HepG2 (cell line): ENCODE measurements at regions not wholly inside any gene's neighbourhood (a gene's known extent, or its start where the extent isn't known, plus 50 kb on each side); places are given as distances from the start of the nearest gene placed in this dataset.

Experiments used
- ATAC-seq: fragments of 200-7000 bp; cut with Tn5 transposase; 3 replicates; pipeline ENCODE4 v1.9.1; 2020; ENCODE audit warnings: mild to moderate bottlenecking, moderate library complexity
- BruUV-seq: library from RNA; stranded (reverse); fragments of 400-500 nt; replicated peaks from 2 replicates; lab custom pipeline; 2021; lab: Mats Ljungman, UMichigan
- CTCF ChIA-PET: fragments of 300-600 bp; formaldehyde crosslinking; extraction: SDS; loops from one replicate; lab custom pipeline; 2021; ENCODE audit warnings: low total read pairs, inconsistent platforms, low intra/inter-chr PET ratio; lab: Yijun Ruan, JAX
- POLR2A ChIA-PET: fragments of 350-600 bp; sonication (Branson Sonifier 250); formaldehyde crosslinking; loops from one replicate; lab custom pipeline; 2020; ENCODE audit warnings: antibody characterized with exemption, inconsistent platforms; lab: Yijun Ruan, JAX
- DNase-seq: peaks from one replicate; pipeline ENCODE4 v3.0.0-alpha.2; 2015; ENCODE audit warnings: low spot score
- FAIRE-seq: peaks from 3 replicates; lab custom pipeline; 2011; peaks lifted over from hg19 to GRCh38; lab: Jason Lieb, UNC
- H2AFZ ChIP-seq: one replicate; pipeline ENCODE4 v1.6.1; 2011; ENCODE audit warnings: low read length, inconsistent platforms
- H3K27ac ChIP-seq: fragments of 300-600 bp; 3 replicates; pipeline ENCODE4 v1.8.0; 2011; ENCODE audit warnings: mixed run types, mild to moderate bottlenecking, mixed read lengths, low read length, inconsistent platforms; ENCODE audit not compliant: insufficient read depth; ENCODE audit errors: extremely low read length
- H3K27me3 ChIP-seq, 2 experiments: fragments of 200-600 bp in 1 of 2; 2 replicates in 1 of 2; 3 replicates in 1 of 2; pipeline versions ENCODE4 v1.6.0 to v1.8.0; 2011; ENCODE audit warnings: low read length in 2 of 2, mild to moderate bottlenecking in 2 of 2, moderate library complexity in 2 of 2, inconsistent platforms in 1 of 2; ENCODE audit not compliant: insufficient read depth in 2 of 2, control insufficient read depth in 1 of 2
- H3K36me3 ChIP-seq, 2 experiments: fragments of 200-600 bp in 1 of 2; replicated peaks in 1 of 2; 2 replicates in 1 of 2; 3 replicates in 1 of 2; pipeline versions ENCODE4 v1.5.1 to v1.8.0; 2011; ENCODE audit warnings: low read length in 2 of 2, inconsistent platforms in 1 of 2; ENCODE audit not compliant: insufficient read depth in 2 of 2, control insufficient read depth in 1 of 2
- H3K4me1 ChIP-seq: 2 replicates; pipeline ENCODE4 v1.5.1; 2012; ENCODE audit warnings: low read length, inconsistent platforms; ENCODE audit not compliant: insufficient read depth
- H3K4me2 ChIP-seq: 2 replicates; pipeline ENCODE4 v1.6.0; 2011; ENCODE audit warnings: low read depth, low read length, inconsistent platforms
- H3K4me3 ChIP-seq, 3 experiments: fragments of 200-600 bp in 1 of 3; sonication (generic), shearing (Covaris generic) in 1 of 3; replicated peaks in 1 of 3; 2 replicates each; pipeline ENCODE4 v1.5.1; 2011 to 2016; ENCODE audit warnings: low read length in 3 of 3, inconsistent platforms in 2 of 3, low read depth in 2 of 3, mild to moderate bottlenecking in 2 of 3, control low read depth in 1 of 3, mixed read lengths in 1 of 3; ENCODE audit not compliant: insufficient read depth in 1 of 3
- H3K79me2 ChIP-seq: one replicate; pipeline ENCODE4 v1.6.1; 2011; ENCODE audit warnings: low read length, inconsistent platforms; ENCODE audit not compliant: insufficient read depth
- H3K9ac ChIP-seq: 2 replicates; pipeline ENCODE4 v1.6.0; 2011; ENCODE audit warnings: mild to moderate bottlenecking, low read depth, low read length, inconsistent platforms; ENCODE audit not compliant: insufficient read depth
- H3K9me3 ChIP-seq: 2 replicates; pipeline ENCODE4 v1.5.1; 2012; ENCODE audit warnings: mild to moderate bottlenecking, low read length
- H4K20me1 ChIP-seq: 2 replicates; pipeline ENCODE4 v1.6.0; 2011; ENCODE audit warnings: inconsistent platforms, mild to moderate bottlenecking, low read length, moderate library complexity; ENCODE audit not compliant: insufficient read depth
- AGO2 ChIP-seq: fragments of 200-400 bp; formaldehyde crosslinking; optimal IDR thresholded peaks from 2 replicates; pipeline ENCODE3; 2017; ENCODE audit warnings: mild to moderate bottlenecking, low read depth, low read length, moderate library complexity
- CHD4 ChIP-seq: fragments of 200-600 bp; sonication (generic); IDR thresholded peaks from 2 replicates; pipeline ENCODE4 v1.7.0; 2017; ENCODE audit warnings: mild to moderate bottlenecking, low read length, borderline replicate concordance
- HOXA5 ChIP-seq: sonication (generic); formaldehyde crosslinking; IDR thresholded peaks from 2 replicates; pipeline ENCODE4 v1.4.0; 2020; ENCODE audit warnings: missing genetic modification reagents
- KDM4B ChIP-seq: sonication (generic); formaldehyde crosslinking; IDR thresholded peaks from 2 replicates; pipeline ENCODE4 v1.4.0; 2020; ENCODE audit warnings: missing genetic modification reagents
- NFKB2 ChIP-seq: sonication (generic); formaldehyde crosslinking; IDR thresholded peaks from 2 replicates; pipeline ENCODE4 v1.4.0; 2020; ENCODE audit warnings: missing genetic modification reagents, borderline replicate concordance
- RCOR2 ChIP-seq: IDR thresholded peaks from 2 replicates; pipeline ENCODE4 v1.6.1; 2016; ENCODE audit warnings: missing biosample characterization, missing genetic modification reagents
- STAT5B ChIP-seq: sonication (generic); formaldehyde crosslinking; IDR thresholded peaks from 2 replicates; pipeline ENCODE4 v1.4.0; 2020; ENCODE audit warnings: missing genetic modification reagents
- WIZ ChIP-seq: sonication (generic); formaldehyde crosslinking; IDR thresholded peaks from 2 replicates; pipeline ENCODE4 v1.5.1; 2020; ENCODE audit warnings: mild to moderate bottlenecking, missing genetic modification reagents
- ZC3H4 ChIP-seq: sonication (generic); formaldehyde crosslinking; IDR thresholded peaks from 2 replicates; pipeline ENCODE4 v1.4.0; 2020; ENCODE audit warnings: missing genetic modification reagents, borderline replicate concordance
- ZMAT3 ChIP-seq: sonication (generic); formaldehyde crosslinking; conservative IDR thresholded peaks from 2 replicates; pipeline ENCODE4 v1.7.0; 2021; ENCODE audit warnings: missing genetic modification reagents
- ZNF124 ChIP-seq: sonication (generic); formaldehyde crosslinking; IDR thresholded peaks from 2 replicates; pipeline ENCODE4 v1.4.0; 2020; ENCODE audit warnings: missing genetic modification reagents
- ZNF550 ChIP-seq: sonication (generic); formaldehyde crosslinking; IDR thresholded peaks from 2 replicates; pipeline ENCODE4 v1.4.0; 2020; ENCODE audit warnings: mild to moderate bottlenecking, missing genetic modification reagents, borderline replicate concordance
- ZNF562 ChIP-seq: sonication (generic); formaldehyde crosslinking; IDR thresholded peaks from 2 replicates; pipeline ENCODE4 v1.8.0; 2022; ENCODE audit warnings: missing genetic modification reagents, borderline replicate concordance
- ZNF607 ChIP-seq: sonication (generic); formaldehyde crosslinking; IDR thresholded peaks from 2 replicates; pipeline ENCODE4 v1.5.1; 2020; ENCODE audit warnings: missing genetic modification reagents, mild to moderate bottlenecking, borderline replicate concordance
- ZNF674 ChIP-seq: sonication (generic); formaldehyde crosslinking; IDR thresholded peaks from 2 replicates; pipeline ENCODE4 v1.5.0; 2020; ENCODE audit warnings: low read depth, mild to moderate bottlenecking, missing genetic modification reagents
- ZNF709 ChIP-seq: sonication (generic); formaldehyde crosslinking; IDR thresholded peaks from 2 replicates; pipeline ENCODE4 v1.5.0; 2020; ENCODE audit warnings: mild to moderate bottlenecking, missing genetic modification reagents
- ZNF766 ChIP-seq: sonication (generic); formaldehyde crosslinking; IDR thresholded peaks from 2 replicates; pipeline ENCODE4 v1.5.0; 2020; ENCODE audit warnings: missing genetic modification reagents, borderline replicate concordance
- WGBS: methylation state at CpG from one replicate; pipeline ENCODE4 v1.1.6; 2017; ENCODE audit warnings: low lambda C conversion rate; 5-methylcytosine and 5-hydroxymethylcytosine counted together
- in situ Hi-C: cut with HindIII; loops from 2 replicates; pipeline ENCODE4 v1.10.0; 2017; ENCODE audit warnings: low pct_unique_long_range_greater_than_20kb; ENCODE audit not compliant: extremely low pct_ligation_motif_present
- intact Hi-C: fragments of 100-400 bp; cut with micrococcal nuclease; formaldehyde crosslinking; loops from one replicate; pipeline ENCODE4 v1.10.0; 2022; ENCODE audit not compliant: unreplicated experiment
- TF ChIP-seq, protein P1 (sequence below): IDR thresholded peaks from 2 replicates; pipeline ENCODE4 v1.6.1; 2016; ENCODE audit warnings: control low read depth
- TF ChIP-seq, protein P2 (sequence below): sonication (generic); formaldehyde crosslinking; IDR thresholded peaks from 2 replicates; pipeline ENCODE4 v1.5.1; 2020; ENCODE audit warnings: missing genetic modification reagents, mild to moderate bottlenecking, borderline replicate concordance
- TF ChIP-seq, protein P3 (sequence below): IDR thresholded peaks from 2 replicates; pipeline ENCODE4 v1.6.1; 2016; ENCODE audit warnings: mild to moderate bottlenecking, missing biosample characterization, missing genetic modification reagents

DNA sequence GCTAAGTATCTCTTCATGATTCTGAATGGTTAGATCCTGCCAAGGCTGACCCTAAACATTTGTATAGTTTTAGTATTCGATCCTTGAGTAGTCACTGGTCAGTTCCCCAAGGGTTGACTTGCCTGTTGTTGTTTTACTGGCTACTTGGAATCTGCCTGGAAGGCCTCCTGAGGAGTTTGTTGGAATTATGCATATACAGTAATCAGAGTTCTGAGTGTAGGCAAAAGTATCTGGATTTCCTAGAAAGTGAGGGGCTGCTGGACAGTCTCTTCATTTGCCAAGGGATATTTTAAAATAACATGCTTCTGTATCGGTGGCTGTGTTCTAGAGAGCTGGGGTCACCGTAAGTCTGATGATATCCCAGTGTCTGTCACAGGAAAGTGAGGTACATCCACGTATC, 333.2 kb upstream of the C2CD4B start:
- intact Hi-C loops = no loop called here
- no peak for ATAC-seq

More for the DNA sequence above, 333.2 kb upstream of the C2CD4B start:
- CTCF ChIA-PET = no interaction called here
- in situ Hi-C loops = no loop called here
- FAIRE-seq = no peak
- POLR2A ChIA-PET = no interaction called here
- H3K79me2 ChIP-seq = no peaks in the 10 kb centered on the region
- BruUV-seq = no TSS peak
- TF ChIP-seq STAT5B (CRISPR knock-in tag) (no peak), ZNF674 (no peak), ZNF709 (CRISPR knock-in tag) (no peak), AGO2 (no peak), NFKB2 (CRISPR knock-in tag) (no peak), ZNF766 (CRISPR knock-in tag) (no peak), ZNF562 (CRISPR knock-in tag) (no peak), CHD4 (no peak), HOXA5 (CRISPR knock-in tag) (no peak), WIZ (CRISPR knock-in tag) (no peak), ZMAT3 (CRISPR knock-in tag) (no peak), KDM4B (CRISPR knock-in tag) (no peak), ZNF607 (CRISPR knock-in tag) (no peak), RCOR2 (CRISPR knock-in tag) (no peak), ZC3H4 (no peak), ZNF550 (CRISPR knock-in tag) (no peak), ZNF124 (no peak)
- TF ChIP-seq, protein P1, sequence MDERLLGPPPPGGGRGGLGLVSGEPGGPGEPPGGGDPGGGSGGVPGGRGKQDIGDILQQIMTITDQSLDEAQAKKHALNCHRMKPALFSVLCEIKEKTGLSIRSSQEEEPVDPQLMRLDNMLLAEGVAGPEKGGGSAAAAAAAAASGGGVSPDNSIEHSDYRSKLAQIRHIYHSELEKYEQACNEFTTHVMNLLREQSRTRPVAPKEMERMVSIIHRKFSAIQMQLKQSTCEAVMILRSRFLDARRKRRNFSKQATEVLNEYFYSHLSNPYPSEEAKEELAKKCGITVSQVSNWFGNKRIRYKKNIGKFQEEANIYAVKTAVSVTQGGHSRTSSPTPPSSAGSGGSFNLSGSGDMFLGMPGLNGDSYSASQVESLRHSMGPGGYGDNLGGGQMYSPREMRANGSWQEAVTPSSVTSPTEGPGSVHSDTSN = no peak
- TF ChIP-seq, protein P2, sequence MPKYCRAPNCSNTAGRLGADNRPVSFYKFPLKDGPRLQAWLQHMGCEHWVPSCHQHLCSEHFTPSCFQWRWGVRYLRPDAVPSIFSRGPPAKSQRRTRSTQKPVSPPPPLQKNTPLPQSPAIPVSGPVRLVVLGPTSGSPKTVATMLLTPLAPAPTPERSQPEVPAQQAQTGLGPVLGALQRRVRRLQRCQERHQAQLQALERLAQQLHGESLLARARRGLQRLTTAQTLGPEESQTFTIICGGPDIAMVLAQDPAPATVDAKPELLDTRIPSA = no peak
- TF ChIP-seq, protein P3, sequence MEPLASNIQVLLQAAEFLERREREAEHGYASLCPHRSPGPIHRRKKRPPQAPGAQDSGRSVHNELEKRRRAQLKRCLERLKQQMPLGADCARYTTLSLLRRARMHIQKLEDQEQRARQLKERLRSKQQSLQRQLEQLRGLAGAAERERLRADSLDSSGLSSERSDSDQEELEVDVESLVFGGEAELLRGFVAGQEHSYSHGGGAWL = no peak
- no peaks in the 10 kb centered on the region for H3K36me3 ChIP-seq
- H2AFZ ChIP-seq = no peak overlapping the region
- no peak overlapping the region for H3K9ac ChIP-seq
- H3K27ac ChIP-seq = no peak overlapping the region
- H3K4me3 ChIP-seq = no peak overlapping the region
- no peak for DNase-seq
- no peak overlapping the region for H3K4me2 ChIP-seq
- no peaks in the 10 kb centered on the region for H3K9me3 ChIP-seq
- H4K20me1 ChIP-seq = no peaks in the 10 kb centered on the region
- peaks cover 71% of the 10 kb centered on the region for H3K4me1 ChIP-seq
- H3K27me3 ChIP-seq = no peaks in the 10 kb centered on the region
- WGBS = 90% methylated on average over 4 of the region's 4 CpGs
